Ectodermal cell (in vitro differentiated cells): ENCODE measurements at regions not wholly inside any gene's neighbourhood (a gene's known extent, or its start where the extent isn't known, plus 50 kb on each side); places are given as distances from the start of the nearest gene placed in this dataset.

Experiments
- H3K27ac ChIP-seq: 2 replicates; pipeline ENCODE4 v1.7.0; 2013; ENCODE audit warnings: mild to moderate bottlenecking, low read depth, low read length; ENCODE audit not compliant: insufficient read depth, poor library complexity, severe bottlenecking
- H3K27me3 ChIP-seq: 2 replicates; pipeline ENCODE4 v1.7.0; 2013; ENCODE audit warnings: mild to moderate bottlenecking, low read length; ENCODE audit not compliant: insufficient read depth, control insufficient read depth, poor library complexity, severe bottlenecking
- H3K36me3 ChIP-seq: one replicate; pipeline ENCODE4 v1.7.0; 2013; ENCODE audit warnings: low read length; ENCODE audit not compliant: control insufficient read depth, insufficient read depth
- H3K4me1 ChIP-seq: one replicate; pipeline ENCODE4 v1.7.0; 2013; ENCODE audit warnings: low read length; ENCODE audit not compliant: control insufficient read depth, insufficient read depth
- H3K4me3 ChIP-seq: 2 replicates; pipeline ENCODE4 v1.7.0; 2013; ENCODE audit warnings: low read depth, low read length, control low read depth; ENCODE audit not compliant: insufficient read depth
- H3K9me3 ChIP-seq: 2 replicates; pipeline ENCODE4 v1.7.0; 2013; ENCODE audit warnings: mild to moderate bottlenecking, low read length, moderate library complexity; ENCODE audit not compliant: control insufficient read depth
- WGBS, 2 experiments: methylation state at CpG; one replicate each; pipeline ENCODE4 v1.1.7; 2013; ENCODE audit warnings: missing lambda C conversion rate in 2 of 2; 5-methylcytosine and 5-hydroxymethylcytosine counted together

- no peaks in the 10 kb centered on the region for H3K9me3 ChIP-seq
- H3K4me1 ChIP-seq = no peaks in the 10 kb centered on the region
- no peaks in the 10 kb centered on the region for H3K36me3 ChIP-seq
- 92 to 93% methylated on average over 4 of the region's 4 CpGs for WGBS, 2 experiments
- no peaks in the 10 kb centered on the region for H3K27me3 ChIP-seq
- no peak overlapping the region for H3K4me3 ChIP-seq
- H3K27ac ChIP-seq = no peak overlapping the region
These were observed 403.1 kb downstream of the VRK1 start for GRCh38 chr14:97200245-97200644.

GRCh38 chr14:97206916-97207315 is 409.7 kb downstream of the VRK1 start:
- Histone ChIP-seq H3K9me3 (no peaks in the 10 kb centered on the region), H3K4me3 (no peak overlapping the region), H3K27ac (no peak overlapping the region), H3K36me3 (no peaks in the 10 kb centered on the region), H3K4me1 (no peaks in the 10 kb centered on the region), H3K27me3 (no peaks in the 10 kb centered on the region)
- 93 to 96% methylated on average over 11 of the region's 11 CpGs for WGBS, 2 experiments

- H3K27ac ChIP-seq = no peak overlapping the region
- no peak overlapping the region for H3K4me3 ChIP-seq
- no peaks in the 10 kb centered on the region for H3K36me3 ChIP-seq
- no peaks in the 10 kb centered on the region for H3K4me1 ChIP-seq
- no peaks in the 10 kb centered on the region for H3K9me3 ChIP-seq
- no peaks in the 10 kb centered on the region for H3K27me3 ChIP-seq
- 100% methylated on average over 1 of the region's 1 CpG for WGBS, 2 experiments
These were observed 413.0 kb downstream of the VRK1 start for GRCh38 chr14:97210202-97210601.

GRCh38 chr14:97212399-97212798 is 415.2 kb downstream of the VRK1 start:
- Histone ChIP-seq H3K4me3 (no peak overlapping the region), H3K27me3 (peaks cover 2% of the 10 kb centered on the region), H3K36me3 (no peaks in the 10 kb centered on the region), H3K27ac (no peak overlapping the region), H3K9me3 (no peaks in the 10 kb centered on the region), H3K4me1 (no peaks in the 10 kb centered on the region)
- whole genome bisulfite sequencing, 2 experiments = 86 to 89% methylated on average over 2 of the region's 2 CpGs

GRCh38 chr14:97213720-97214119 is 416.5 kb downstream of the VRK1 start:
- H3K27ac ChIP-seq = no peak overlapping the region
- H3K27me3 ChIP-seq = peaks cover 11% of the 10 kb centered on the region
- 92 to 95% methylated on average over 4 of the region's 4 CpGs for WGBS, 2 experiments
- H3K9me3 ChIP-seq = no peaks in the 10 kb centered on the region
- H3K36me3 ChIP-seq = no peaks in the 10 kb centered on the region
- H3K4me3 ChIP-seq = no peak overlapping the region
- no peaks in the 10 kb centered on the region for H3K4me1 ChIP-seq

- no peaks in the 10 kb centered on the region for H3K4me1 ChIP-seq
- peaks cover 27% of the 10 kb centered on the region for H3K27me3 ChIP-seq
- H3K4me3 ChIP-seq = no peak overlapping the region
- H3K27ac ChIP-seq = no peak overlapping the region
- H3K9me3 ChIP-seq = no peaks in the 10 kb centered on the region
- 71 to 89% methylated on average over 1 to 2 of the region's 4 CpGs for WGBS, 2 experiments
- H3K36me3 ChIP-seq = no peaks in the 10 kb centered on the region
These were observed 418.2 kb downstream of the VRK1 start for GRCh38 chr14:97215263-97215969.

GRCh38 chr14:97217111-97217885 is 420.1 kb downstream of the VRK1 start:
- peaks cover 27% of the 10 kb centered on the region for H3K27me3 ChIP-seq
- WGBS, 2 experiments = 68 to 69% methylated on average over 11 to 12 of the region's 12 CpGs
- H3K36me3 ChIP-seq = no peaks in the 10 kb centered on the region
- H3K9me3 ChIP-seq = no peaks in the 10 kb centered on the region
- no peaks in the 10 kb centered on the region for H3K4me1 ChIP-seq
- no peak overlapping the region for H3K4me3 ChIP-seq
- H3K27ac ChIP-seq = no peak overlapping the region

GRCh38 chr14:97218274-97218673 is 421.1 kb downstream of the VRK1 start:
- Histone ChIP-seq H3K27ac (no peak overlapping the region), H3K4me3 (peak overlapping the region; percentile 51), H3K4me1 (no peaks in the 10 kb centered on the region), H3K27me3 (peaks cover 27% of the 10 kb centered on the region), H3K36me3 (no peaks in the 10 kb centered on the region), H3K9me3 (no peaks in the 10 kb centered on the region)
- 3 to 7% methylated on average over 10 to 14 of the region's 15 CpGs for WGBS, 2 experiments

- Histone ChIP-seq H3K27me3 (peaks cover 27% of the 10 kb centered on the region), H3K36me3 (no peaks in the 10 kb centered on the region), H3K27ac (no peak overlapping the region), H3K9me3 (no peaks in the 10 kb centered on the region), H3K4me1 (peaks cover 2% of the 10 kb centered on the region), H3K4me3 (peak overlapping the region; percentile 51)
- WGBS, 2 experiments = 2 to 4% methylated on average over 52 of the region's 52 CpGs
These were observed 421.7 kb downstream of the VRK1 start for GRCh38 chr14:97218691-97219430.

- no peaks in the 10 kb centered on the region for H3K36me3 ChIP-seq
- H3K27me3 ChIP-seq = peaks cover 27% of the 10 kb centered on the region
- H3K4me3 ChIP-seq = peak overlapping the region; percentile 51
- H3K27ac ChIP-seq = no peak overlapping the region
- WGBS, 2 experiments = 33% methylated on average over 32 of the region's 32 CpGs
- no peaks in the 10 kb centered on the region for H3K9me3 ChIP-seq
- H3K4me1 ChIP-seq = peaks cover 6% of the 10 kb centered on the region
These were observed 422.3 kb downstream of the VRK1 start for GRCh38 chr14:97219431-97220017.
